B cell (primary cell): ENCODE measurements at regions not wholly inside any gene's neighbourhood (a gene's known extent, or its start where the extent isn't known, plus 50 kb on each side); places are given as distances from the start of the nearest gene placed in this dataset.

Source experiments
- ATAC-seq: fragments of 200-7000 bp; cut with Tn5 transposase; one replicate; pipeline ENCODE4 v1.10.0; 2021; ENCODE audit warnings: low read depth, mild to moderate bottlenecking, moderate number of reproducible peaks, moderate library complexity
- CTCF ChIA-PET: fragments of 350-600 bp; sonication (Branson Sonifier 250); formaldehyde crosslinking; loops from one replicate; lab custom pipeline; 2021; ENCODE audit warnings: antibody characterized with exemption, inconsistent platforms; lab: Charles Lee
- POLR2A ChIA-PET: fragments of 350-600 bp; sonication (Branson Sonifier 250); formaldehyde crosslinking; loops from one replicate; lab custom pipeline; 2021; ENCODE audit warnings: antibody characterized with exemption; lab: Charles Lee
- DNase-seq: peaks from one replicate; pipeline ENCODE4 v3.0.0; 2013
- H2AFZ ChIP-seq: 2 replicates; pipeline ENCODE4 v1.6.1; 2012; ENCODE audit warnings: mild to moderate bottlenecking, low read depth, low read length; ENCODE audit not compliant: insufficient read depth, poor library complexity, severe bottlenecking
- H3K27ac ChIP-seq, 2 donors: 1 replicate in 1 of 2; 2 replicates in 1 of 2; pipeline ENCODE4 v1.5.1; 2012 to 2013; ENCODE audit warnings: low read length in 2 of 2, mild to moderate bottlenecking in 2 of 2, moderate library complexity in 1 of 2
- H3K27me3 ChIP-seq, 4 experiments: fragments of 200-600 bp in 1 of 4; sonication (generic) in 1 of 4; replicated peaks in 1 of 4; 1 replicate in 2 of 4; 2 replicates in 2 of 4; pipeline versions ENCODE4 v1.6.1 to v1.7.0; 2013 to 2016; ENCODE audit warnings: low read length in 3 of 4, mild to moderate bottlenecking in 2 of 4, mixed read lengths in 1 of 4, moderate library complexity in 1 of 4; ENCODE audit not compliant: insufficient read depth in 4 of 4, control insufficient read depth in 3 of 4; ENCODE audit errors: control extremely low read depth in 1 of 4
- H3K36me3 ChIP-seq, 2 experiments: replicated peaks in 1 of 2; 1 replicate in 1 of 2; 2 replicates in 1 of 2; pipeline versions ENCODE4 v1.6.1 to v1.7.1; 2013; ENCODE audit warnings: low read length in 1 of 2; ENCODE audit not compliant: insufficient read depth in 2 of 2, control insufficient read depth in 1 of 2; ENCODE audit errors: control extremely low read depth in 1 of 2, extremely low read depth in 1 of 2
- H3K4me1 ChIP-seq, 2 donors: fragments of 200-600 bp in 1 of 2; sonication (generic) in 1 of 2; 1 replicate in 1 of 2; 2 replicates in 1 of 2; pipeline versions ENCODE4 v1.5.1 to v1.6.1; 2013 to 2017; ENCODE audit warnings: low read length in 2 of 2; ENCODE audit not compliant: control insufficient read depth in 2 of 2, insufficient read depth in 2 of 2
- H3K4me2 ChIP-seq: replicated peaks from 2 replicates; pipeline ENCODE3; 2012; ENCODE audit warnings: mild to moderate bottlenecking, low read depth, low read length; ENCODE audit not compliant: poor library complexity, severe bottlenecking
- H3K4me3 ChIP-seq, 5 experiments: fragments of 200-600 bp in 1 of 5; sonication (generic) in 1 of 5; 1 replicate in 3 of 5; 2 replicates in 2 of 5; pipeline versions ENCODE4 v1.5.1 to v1.7.0; 2011 to 2016; ENCODE audit warnings: low read length in 4 of 5, mild to moderate bottlenecking in 4 of 5, low read depth in 2 of 5, control low read depth in 1 of 5, moderate library complexity in 1 of 5; ENCODE audit not compliant: insufficient read depth in 1 of 5; ENCODE audit errors: control extremely low read depth in 1 of 5, extremely low read depth in 1 of 5
- H3K79me2 ChIP-seq: fragments of 200-600 bp; sonication (generic); one replicate; pipeline ENCODE4 v1.6.0; 2016; ENCODE audit warnings: low read length; ENCODE audit not compliant: control insufficient read depth, insufficient read depth
- H3K9ac ChIP-seq: fragments of 200-600 bp; sonication (generic); 2 replicates; pipeline ENCODE4 v1.6.1; 2017; ENCODE audit warnings: mild to moderate bottlenecking, low read length, moderate library complexity
- H3K9me3 ChIP-seq, 3 donors: one replicate each; pipeline versions ENCODE4 v1.6.1 to v1.7.1; 2013; ENCODE audit warnings: low read length in 2 of 3; ENCODE audit not compliant: control insufficient read depth in 2 of 3, insufficient read depth in 1 of 3; ENCODE audit errors: control extremely low read depth in 1 of 3
- H4K20me1 ChIP-seq: 2 replicates; pipeline ENCODE4 v1.6.0; 2012; ENCODE audit warnings: mild to moderate bottlenecking, low read length; ENCODE audit not compliant: insufficient read depth, control insufficient read depth, poor library complexity, severe bottlenecking
- H3K27ac Mint-ChIP-seq: one replicate; pipeline ENCODE4 v1.8.0; 2021; ENCODE audit warnings: mixed read lengths
- H3K27me3 Mint-ChIP-seq: one replicate; pipeline ENCODE4 v1.8.0; 2021; ENCODE audit warnings: mixed read lengths
- H3K4me1 Mint-ChIP-seq: one replicate; pipeline ENCODE4 v1.8.0; 2021; ENCODE audit warnings: mixed read lengths
- H3K4me3 Mint-ChIP-seq: one replicate; pipeline ENCODE4 v1.8.0; 2021; ENCODE audit warnings: mixed read lengths
- H3K9me3 Mint-ChIP-seq: one replicate; pipeline ENCODE4 v1.8.0; 2022; ENCODE audit warnings: mixed read lengths; ENCODE audit not compliant: insufficient read depth
- CTCF ChIP-seq: fragments of 200-600 bp; IDR thresholded peaks from one replicate; pipeline ENCODE4 v1.8.0; 2022; ENCODE audit warnings: antibody characterized with exemption, mild to moderate bottlenecking
- EZH2 ChIP-seq: IDR thresholded peaks from 2 replicates; pipeline ENCODE4 v1.6.1; 2012; ENCODE audit warnings: borderline replicate concordance, low read depth, mild to moderate bottlenecking, moderate library complexity, low read length; ENCODE audit not compliant: insufficient read depth, poor library complexity, severe bottlenecking
- WGBS: methylation state at CpG from one replicate; pipeline ENCODE4 v1.1.5; 2013; ENCODE audit warnings: missing lambda C conversion rate; ENCODE audit not compliant: insufficient coverage; 5-methylcytosine and 5-hydroxymethylcytosine counted together
- intact Hi-C: fragments of 100-400 bp; cut with micrococcal nuclease; formaldehyde crosslinking; loops from one replicate; pipeline ENCODE4 v1.10.0; 2022

DNA sequence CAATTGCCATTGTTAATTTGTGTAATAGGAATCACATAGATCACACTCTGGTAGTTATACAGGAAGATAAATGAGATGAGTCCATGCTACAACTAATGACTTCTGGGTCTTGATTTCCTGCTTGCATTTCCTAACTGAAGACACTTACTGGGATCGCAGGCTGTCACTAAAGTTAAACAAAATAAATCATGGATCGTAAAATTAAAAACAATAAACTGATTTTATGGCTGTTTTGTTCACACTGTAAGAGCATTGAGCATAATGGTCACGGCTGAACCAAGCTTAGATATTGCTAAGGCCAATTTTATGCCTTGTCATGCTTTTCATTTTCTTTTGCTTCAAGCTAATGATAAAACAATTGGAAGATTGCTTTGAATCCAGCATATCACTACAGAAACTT lies 332.5 kb upstream of the CITED2 start:
- Histone ChIP-seq H4K20me1 (no peaks in the 10 kb centered on the region), H3K27ac (no peak overlapping the region), H2AFZ (no peak overlapping the region), H3K27me3 (no peaks in the 10 kb centered on the region), H3K9me3 (no peaks in the 10 kb centered on the region), H3K4me3 (no peak overlapping the region), H3K79me2 (no peaks in the 10 kb centered on the region), H3K9ac (no peak overlapping the region), H3K4me2 (no peak overlapping the region), H3K36me3 (no peaks in the 10 kb centered on the region), H3K4me1 (no peaks in the 10 kb centered on the region)
- POLR2A ChIA-PET: no interaction called here
- no peaks in the 10 kb centered on the region for H3K4me1 Mint-ChIP-seq
- ATAC-seq (no peak), DNase-seq (no peak)
- CTCF ChIA-PET: no interaction called here
- no CpG with 5 or more reads among the region's 3 CpGs for WGBS
- no peaks in the 10 kb centered on the region for H3K9me3 Mint-ChIP-seq
- TF ChIP-seq CTCF (no peak), EZH2 (no peak)
- no peaks in the 10 kb centered on the region for H3K27me3 Mint-ChIP-seq
- intact Hi-C loops: no loop called here
- no peak overlapping the region for H3K4me3 Mint-ChIP-seq
- H3K27ac Mint-ChIP-seq: no peak overlapping the region

- Histone ChIP-seq H3K4me1 (no peaks in the 10 kb centered on the region), H3K27me3 (no peaks in the 10 kb centered on the region), H3K4me2 (no peak overlapping the region), H3K27ac (no peak overlapping the region), H3K9me3 (no peaks in the 10 kb centered on the region), H3K36me3 (no peaks in the 10 kb centered on the region), H3K4me3 (no peak overlapping the region), H3K9ac (no peak overlapping the region), H3K79me2 (no peaks in the 10 kb centered on the region), H2AFZ (no peak overlapping the region), H4K20me1 (no peaks in the 10 kb centered on the region)
- intact Hi-C loops: no loop called here
- Mint-ChIP-seq H3K27me3 (no peaks in the 10 kb centered on the region), H3K4me1 (no peaks in the 10 kb centered on the region), H3K27ac (no peak overlapping the region), H3K4me3 (no peak overlapping the region), H3K9me3 (no peaks in the 10 kb centered on the region)
- WGBS: no CpG with 5 or more reads among the region's 3 CpGs
- ATAC-seq (no peak), DNase-seq (no peak)
- POLR2A ChIA-PET: no interaction called here
- TF ChIP-seq EZH2 (no peak), CTCF (no peak)
- CTCF ChIA-PET: no interaction called here
These were observed 330.8 kb upstream of the CITED2 start for GRCh38 chr6:139705284-139705683.
